GM21576 (cell line): ENCODE measurements at regions not wholly inside any gene's neighbourhood (a gene's known extent, or its start where the extent isn't known, plus 50 kb on each side); places are given as distances from the start of the nearest gene placed in this dataset.

Experiments
- ATAC-seq: cut with Tn5 transposase; IDR thresholded peaks from one replicate; pipeline ENCODE4 v1.9.1; 2021; ENCODE audit warnings: mild to moderate bottlenecking, moderate library complexity; ENCODE audit not compliant: unreplicated experiment

GRCh38 chr6:155523821-155524651, 68.4 kb upstream of the NOX3 start:
- ATAC-seq, result no peak

- no peak for ATAC-seq
These were observed 66.1 kb upstream of the NOX3 start for GRCh38 chr6:155521719-155522118.

GRCh38 chr6:155520078-155520477, 64.4 kb upstream of the NOX3 start:
- no peak for ATAC-seq

GRCh38 chr6:155519176-155519738, 63.6 kb upstream of the NOX3 start:
- ATAC-seq, result no peak

- no peak for ATAC-seq
These were observed 61.7 kb upstream of the NOX3 start for GRCh38 chr6:155517294-155517693.

- ATAC-seq, result peak; percentile 75
These were observed 55.2 kb upstream of the NOX3 start for GRCh38 chr6:155510879-155511278.

GRCh38 chr6:155509743-155510475, 54.3 kb upstream of the NOX3 start:
- no peak for ATAC-seq

- ATAC-seq, result no peak
These were observed 50.0 kb upstream of the NOX3 start for GRCh38 chr6:155505608-155505989.
